ENCODE measurements at regions not wholly inside any gene's neighbourhood (a gene's known extent, or its start where the extent isn't known, plus 50 kb on each side); places are given as distances from the start of the nearest gene placed in this dataset.
"Not testable (repeated sequence)": the region's sequence is repeated elsewhere in the genome, so short reads cannot be mapped to it uniquely, and the experiment has no call there.

GRCh38 chr6:153537422-153537821, 406.3 kb upstream of the RGS17 start:
- DNase-seq, result no peak
- no peaks in the 10 kb centered on the region for H3K27me3 Mint-ChIP-seq

GRCh38 chr6:153526479-153526878, 395.4 kb upstream of the RGS17 start:
- Mint-ChIP-seq H3K9me3 (peaks cover 3% of the 10 kb centered on the region), H3K4me3 (no peak overlapping the region), H3K27ac (no peak overlapping the region), H3K4me1 (no peaks in the 10 kb centered on the region), H3K36me3 (no peaks in the 10 kb centered on the region), H3K27me3 (no peaks in the 10 kb centered on the region)
- no peak for DNase-seq

More at GRCh38 chr6:153537422-153537821, 406.3 kb upstream of the RGS17 start:
- no peaks in the 10 kb centered on the region for H3K36me3 Mint-ChIP-seq
- H3K27ac Mint-ChIP-seq, result no peak overlapping the region
- H3K4me3 Mint-ChIP-seq, result no peak overlapping the region
- H3K4me1 Mint-ChIP-seq, result no peaks in the 10 kb centered on the region
- no peaks in the 10 kb centered on the region for H3K9me3 Mint-ChIP-seq

- Mint-ChIP-seq H3K36me3 (no peaks in the 10 kb centered on the region), H3K4me1 (no peaks in the 10 kb centered on the region), H3K9me3 (peaks cover 1% of the 10 kb centered on the region), H3K4me3 (no peak overlapping the region), H3K27ac (no peak overlapping the region), H3K27me3 (no peaks in the 10 kb centered on the region)
- no peak for DNase-seq
Measured at GRCh38 chr6:153525998-153526397, 394.9 kb upstream of the RGS17 start.

GRCh38 chr6:153523390-153523789, 392.3 kb upstream of the RGS17 start:
- Mint-ChIP-seq H3K4me1 (no peaks in the 10 kb centered on the region), H3K27ac (no peak overlapping the region), H3K9me3 (peaks cover 3% of the 10 kb centered on the region), H3K27me3 (no peaks in the 10 kb centered on the region), H3K4me3 (no peak overlapping the region), H3K36me3 (no peaks in the 10 kb centered on the region)
- DNase-seq, result no peak

- no peak overlapping the region for H3K27ac Mint-ChIP-seq
- H3K9me3 Mint-ChIP-seq, result no peaks in the 10 kb centered on the region
- H3K4me3 Mint-ChIP-seq, result no peak overlapping the region
- DNase-seq, result no peak
- no peaks in the 10 kb centered on the region for H3K36me3 Mint-ChIP-seq
- H3K4me1 Mint-ChIP-seq, result no peaks in the 10 kb centered on the region
- no peaks in the 10 kb centered on the region for H3K27me3 Mint-ChIP-seq
Measured at GRCh38 chr6:153511896-153512496, 380.9 kb upstream of the RGS17 start.

GRCh38 chr6:153503810-153504209, 372.7 kb upstream of the RGS17 start:
- no peaks in the 10 kb centered on the region for H3K4me1 Mint-ChIP-seq
- H3K27ac Mint-ChIP-seq, result no peak overlapping the region
- H3K4me3 Mint-ChIP-seq, result no peak overlapping the region
- no peaks in the 10 kb centered on the region for H3K9me3 Mint-ChIP-seq
- H3K27me3 Mint-ChIP-seq, result no peaks in the 10 kb centered on the region
- H3K36me3 Mint-ChIP-seq, result no peaks in the 10 kb centered on the region
- DNase-seq, result no peak

GRCh38 chr6:153493501-153493900, 362.4 kb upstream of the RGS17 start:
- Mint-ChIP-seq H3K36me3 (no peaks in the 10 kb centered on the region), H3K27me3 (no peaks in the 10 kb centered on the region), H3K9me3 (no peaks in the 10 kb centered on the region), H3K4me3 (no peak overlapping the region), H3K4me1 (no peaks in the 10 kb centered on the region), H3K27ac (no peak overlapping the region)
- no peak for DNase-seq

GRCh38 chr6:153489479-153489878, 358.4 kb upstream of the RGS17 start:
- Mint-ChIP-seq H3K9me3 (no peaks in the 10 kb centered on the region), H3K4me1 (no peaks in the 10 kb centered on the region), H3K27me3 (no peaks in the 10 kb centered on the region), H3K27ac (no peak overlapping the region), H3K36me3 (no peaks in the 10 kb centered on the region), H3K4me3 (no peak overlapping the region)
- no peak for DNase-seq

- H3K27me3 Mint-ChIP-seq, result no peaks in the 10 kb centered on the region
- no peaks in the 10 kb centered on the region for H3K4me1 Mint-ChIP-seq
- no peak overlapping the region for H3K4me3 Mint-ChIP-seq
- H3K9me3 Mint-ChIP-seq, result no peaks in the 10 kb centered on the region
- H3K27ac Mint-ChIP-seq, result no peak overlapping the region
- no peaks in the 10 kb centered on the region for H3K36me3 Mint-ChIP-seq
- DNase-seq, result no peak
Measured at GRCh38 chr6:153488267-153488666, 357.2 kb upstream of the RGS17 start.

GRCh38 chr6:153485072-153485471, 354.0 kb upstream of the RGS17 start:
- no peak overlapping the region for H3K4me3 Mint-ChIP-seq

GRCh38 chr6:153484056-153484455, 353.0 kb upstream of the RGS17 start:
- H3K27ac Mint-ChIP-seq, result no peak overlapping the region
- no peaks in the 10 kb centered on the region for H3K36me3 Mint-ChIP-seq
- no peaks in the 10 kb centered on the region for H3K27me3 Mint-ChIP-seq
- no peaks in the 10 kb centered on the region for H3K4me1 Mint-ChIP-seq
- no peaks in the 10 kb centered on the region for H3K9me3 Mint-ChIP-seq
- no peak for DNase-seq
- H3K4me3 Mint-ChIP-seq, result no peak overlapping the region

More at GRCh38 chr6:153485072-153485471, 354.0 kb upstream of the RGS17 start:
- no peak for DNase-seq
- Mint-ChIP-seq H3K27me3 (no peaks in the 10 kb centered on the region), H3K9me3 (no peaks in the 10 kb centered on the region), H3K36me3 (no peaks in the 10 kb centered on the region), H3K4me1 (no peaks in the 10 kb centered on the region), H3K27ac (no peak overlapping the region)

- DNase-seq, result no peak
- Mint-ChIP-seq H3K36me3 (no peaks in the 10 kb centered on the region), H3K27me3 (no peaks in the 10 kb centered on the region), H3K9me3 (no peaks in the 10 kb centered on the region), H3K4me1 (no peaks in the 10 kb centered on the region), H3K4me3 (no peak overlapping the region), H3K27ac (no peak overlapping the region)
Measured at GRCh38 chr6:153476243-153476642, 345.2 kb upstream of the RGS17 start.

GRCh38 chr6:153465050-153465449, 334.0 kb upstream of the RGS17 start:
- H3K27me3 Mint-ChIP-seq, result no peaks in the 10 kb centered on the region
- no peak for DNase-seq
- peaks cover 3% of the 10 kb centered on the region for H3K9me3 Mint-ChIP-seq
- no peaks in the 10 kb centered on the region for H3K36me3 Mint-ChIP-seq
- H3K27ac Mint-ChIP-seq, result no peak overlapping the region
- H3K4me3 Mint-ChIP-seq, result no peak overlapping the region
- H3K4me1 Mint-ChIP-seq, result no peaks in the 10 kb centered on the region

- Mint-ChIP-seq H3K4me1 (no peaks in the 10 kb centered on the region), H3K27ac (no peak overlapping the region), H3K9me3 (no peaks in the 10 kb centered on the region), H3K27me3 (no peaks in the 10 kb centered on the region), H3K4me3 (no peak overlapping the region), H3K36me3 (no peaks in the 10 kb centered on the region)
- no peak for DNase-seq
Measured at GRCh38 chr6:153449279-153449678, 318.2 kb upstream of the RGS17 start.

- H3K36me3 Mint-ChIP-seq, H3K9me3 Mint-ChIP-seq, H3K27ac Mint-ChIP-seq, DNase-seq, H3K4me3 Mint-ChIP-seq, H3K4me1 Mint-ChIP-seq, H3K27me3 Mint-ChIP-seq: not testable (repeated sequence)
Measured at GRCh38 chr6:153442749-153443148, 311.7 kb upstream of the RGS17 start.

GRCh38 chr6:153442096-153442495, 311.0 kb upstream of the RGS17 start:
- H3K9me3 Mint-ChIP-seq, result peaks cover 3% of the 10 kb centered on the region
- no peaks in the 10 kb centered on the region for H3K4me1 Mint-ChIP-seq
- H3K4me3 Mint-ChIP-seq, result no peak overlapping the region
- no peaks in the 10 kb centered on the region for H3K27me3 Mint-ChIP-seq
- H3K27ac Mint-ChIP-seq, result no peak overlapping the region
- DNase-seq, result no peak
- H3K36me3 Mint-ChIP-seq, result no peaks in the 10 kb centered on the region
